ENCODE measurements at regions not wholly inside any gene's neighbourhood (a gene's known extent, or its start where the extent isn't known, plus 50 kb on each side); places are given as distances from the start of the nearest gene placed in this dataset.
A peak's percentile ranks its signal among the peaks of the same experiment; 100 is the strongest.

DNA sequence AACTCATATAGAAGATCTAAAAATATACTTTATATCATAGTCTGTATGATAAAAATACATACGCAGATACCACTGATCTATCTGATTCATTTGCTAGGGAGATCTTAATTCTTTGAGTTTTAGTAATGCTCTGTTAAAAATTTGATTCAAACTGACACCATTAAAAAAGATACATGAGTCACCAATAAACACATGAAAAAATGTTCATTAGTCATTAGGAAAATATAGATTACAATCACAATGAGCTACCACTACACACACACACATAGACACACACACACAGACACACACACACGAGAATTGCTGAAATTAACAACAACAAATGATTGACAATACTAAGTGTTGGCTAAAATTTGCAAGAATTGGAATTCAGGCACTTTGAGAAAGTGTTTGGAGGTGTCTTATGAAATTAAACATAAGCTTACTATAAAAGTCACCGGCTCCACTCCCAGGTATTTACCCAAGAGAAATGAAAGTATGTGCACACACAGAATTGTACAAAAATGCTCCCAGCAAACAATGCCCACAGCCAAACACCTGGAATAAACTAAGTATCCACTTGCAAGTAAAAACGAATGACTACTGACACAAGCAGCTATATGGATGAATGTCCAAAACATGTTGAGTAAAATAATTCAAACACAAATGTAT is 117.7 kb upstream of the GGTLC1 start:
- TF ChIP-seq EZH2 (IDR thresholded peaks at IDR 0.05; ENCODE audit: borderline replicate concordance, low read depth, low read length, poor library complexity, severe bottlenecking): no peak
- TF ChIP-seq, protein P1, sequence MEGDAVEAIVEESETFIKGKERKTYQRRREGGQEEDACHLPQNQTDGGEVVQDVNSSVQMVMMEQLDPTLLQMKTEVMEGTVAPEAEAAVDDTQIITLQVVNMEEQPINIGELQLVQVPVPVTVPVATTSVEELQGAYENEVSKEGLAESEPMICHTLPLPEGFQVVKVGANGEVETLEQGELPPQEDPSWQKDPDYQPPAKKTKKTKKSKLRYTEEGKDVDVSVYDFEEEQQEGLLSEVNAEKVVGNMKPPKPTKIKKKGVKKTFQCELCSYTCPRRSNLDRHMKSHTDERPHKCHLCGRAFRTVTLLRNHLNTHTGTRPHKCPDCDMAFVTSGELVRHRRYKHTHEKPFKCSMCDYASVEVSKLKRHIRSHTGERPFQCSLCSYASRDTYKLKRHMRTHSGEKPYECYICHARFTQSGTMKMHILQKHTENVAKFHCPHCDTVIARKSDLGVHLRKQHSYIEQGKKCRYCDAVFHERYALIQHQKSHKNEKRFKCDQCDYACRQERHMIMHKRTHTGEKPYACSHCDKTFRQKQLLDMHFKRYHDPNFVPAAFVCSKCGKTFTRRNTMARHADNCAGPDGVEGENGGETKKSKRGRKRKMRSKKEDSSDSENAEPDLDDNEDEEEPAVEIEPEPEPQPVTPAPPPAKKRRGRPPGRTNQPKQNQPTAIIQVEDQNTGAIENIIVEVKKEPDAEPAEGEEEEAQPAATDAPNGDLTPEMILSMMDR (conservative IDR thresholded peaks at IDR 0.05; ENCODE audit: low read depth, low read length): no peak
- peaks cover 3% of the 10 kb centered on the region for H3K27me3 ChIP-seq (replicated peaks; ENCODE audit: insufficient read depth, low read depth, low read length, poor library complexity)
- H3K27ac ChIP-seq (ENCODE audit: low read depth, low read length, poor library complexity, severe bottlenecking): no peak overlapping the region
- POLR2A ChIA-PET (ENCODE audit: low non-redundant PET): no interaction called here
- no TSS peak for BruUV-seq (replicated peaks)
- no peaks in the 10 kb centered on the region for H3K9me3 ChIP-seq (ENCODE audit: low read depth, low read length, poor library complexity, severe bottlenecking)
- no peak for DNase-seq (ENCODE audit: low spot score)
- CTCF ChIA-PET: no interaction called here
- H3K4me3 ChIP-seq (ENCODE audit: low read depth, low read length, poor library complexity, severe bottlenecking): no peak overlapping the region
- H3K4me1 ChIP-seq (ENCODE audit: insufficient read depth, low read length, poor library complexity, severe bottlenecking): peaks cover 6% of the 10 kb centered on the region
- intact Hi-C loops (cut with micrococcal nuclease; ENCODE audit: unreplicated experiment): no loop called here
- H3K36me3 ChIP-seq (ENCODE audit: insufficient read depth, low read length, poor library complexity, severe bottlenecking): no peaks in the 10 kb centered on the region

DNA sequence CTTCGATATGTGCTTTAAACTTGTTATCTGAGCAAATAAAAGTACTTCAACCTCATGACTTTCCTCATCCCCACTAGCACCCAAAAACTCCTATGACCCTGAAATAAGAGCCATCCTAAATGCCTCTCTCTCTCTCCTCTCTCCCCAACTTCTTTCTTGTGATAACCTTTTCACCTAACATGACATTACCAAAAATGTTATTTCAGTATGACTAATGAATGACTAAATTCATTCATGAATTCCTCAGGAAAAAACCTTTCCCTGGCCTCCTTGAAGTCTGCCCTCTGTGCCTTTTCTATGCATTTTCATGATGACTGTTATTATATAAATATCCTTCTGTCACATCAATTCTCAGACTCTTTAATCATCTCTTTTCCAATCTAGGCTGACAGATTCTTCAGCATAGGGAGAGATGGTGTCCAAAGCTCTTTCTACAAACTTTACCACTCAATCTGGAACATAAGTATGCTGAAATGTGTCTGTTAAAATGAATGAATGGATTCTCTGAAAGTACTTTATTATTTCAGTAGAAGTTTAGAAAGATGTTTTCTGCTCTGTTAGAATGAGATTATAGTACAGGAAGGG is 114.3 kb upstream of the GGTLC1 start:
- no TSS peak for BruUV-seq (replicated peaks)
- no peak overlapping the region for H3K27ac ChIP-seq (ENCODE audit: low read depth, low read length, poor library complexity, severe bottlenecking)
- no peaks in the 10 kb centered on the region for H3K36me3 ChIP-seq (ENCODE audit: insufficient read depth, low read length, poor library complexity, severe bottlenecking)
- no peak for DNase-seq (ENCODE audit: low spot score)
- no peak overlapping the region for H3K4me3 ChIP-seq (ENCODE audit: low read depth, low read length, poor library complexity, severe bottlenecking)
- no peaks in the 10 kb centered on the region for H3K9me3 ChIP-seq (ENCODE audit: low read depth, low read length, poor library complexity, severe bottlenecking)
- POLR2A ChIA-PET (ENCODE audit: low non-redundant PET): no interaction called here
- TF ChIP-seq EZH2 (IDR thresholded peaks at IDR 0.05; ENCODE audit: borderline replicate concordance, low read depth, low read length, poor library complexity, severe bottlenecking): no peak
- TF ChIP-seq, protein P1 (conservative IDR thresholded peaks at IDR 0.05; ENCODE audit: low read depth, low read length): no peak
- intact Hi-C loops (cut with micrococcal nuclease; ENCODE audit: unreplicated experiment): no loop called here
- H3K4me1 ChIP-seq (ENCODE audit: insufficient read depth, low read length, poor library complexity, severe bottlenecking): peaks cover 7% of the 10 kb centered on the region
- H3K27me3 ChIP-seq (replicated peaks; ENCODE audit: insufficient read depth, low read depth, low read length, poor library complexity): peaks cover 3% of the 10 kb centered on the region
- CTCF ChIA-PET: interaction anchor here (0.8 kb wide), 1 partner anchor 12 kb away, joined by 3 read pairs; no protein-coding TSS in a partner anchor

DNA sequence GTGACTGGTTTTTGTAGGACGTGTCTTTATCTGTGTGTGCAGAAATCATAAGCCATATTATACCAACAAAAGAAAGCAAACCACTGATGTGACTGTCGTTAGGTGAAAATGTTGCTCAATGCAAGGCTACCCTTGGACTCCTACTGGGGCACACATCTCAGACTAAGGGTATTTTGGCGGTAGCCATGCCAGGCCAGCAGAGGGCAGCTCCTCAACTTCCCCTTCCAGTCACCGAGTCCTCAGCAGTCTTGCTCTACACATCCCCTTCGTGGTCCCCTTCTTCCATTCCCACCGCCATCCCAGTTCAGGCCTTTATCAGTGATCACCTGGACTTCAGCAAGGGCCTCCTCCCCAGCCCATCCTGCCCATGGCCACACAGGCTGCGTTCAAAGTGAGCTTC is 113.7 kb upstream of the GGTLC1 start:
- CTCF ChIA-PET: interaction anchor here (0.8 to 0.9 kb wide), 2 partner anchors 13 to 816 kb away, joined by 3 read pairs; no protein-coding TSS in a partner anchor
- peak; percentile 51 for DNase-seq (ENCODE audit: low spot score)
- no peak overlapping the region for H3K27ac ChIP-seq (ENCODE audit: low read depth, low read length, poor library complexity, severe bottlenecking)

More for the DNA sequence above, 113.7 kb upstream of the GGTLC1 start:
- Histone ChIP-seq H3K4me3 (ENCODE audit: low read depth, low read length, poor library complexity, severe bottlenecking) (no peak overlapping the region), H3K27me3 (replicated peaks; ENCODE audit: insufficient read depth, low read depth, low read length, poor library complexity) (peaks cover 3% of the 10 kb centered on the region), H3K36me3 (ENCODE audit: insufficient read depth, low read length, poor library complexity, severe bottlenecking) (no peaks in the 10 kb centered on the region), H3K4me1 (ENCODE audit: insufficient read depth, low read length, poor library complexity, severe bottlenecking) (peaks cover 7% of the 10 kb centered on the region), H3K9me3 (ENCODE audit: low read depth, low read length, poor library complexity, severe bottlenecking) (no peaks in the 10 kb centered on the region)
- POLR2A ChIA-PET (ENCODE audit: low non-redundant PET): no interaction called here
- BruUV-seq (replicated peaks): no TSS peak
- TF ChIP-seq, protein P1 (conservative IDR thresholded peaks at IDR 0.05; ENCODE audit: low read depth, low read length): peak; percentile 59
- TF ChIP-seq EZH2 (IDR thresholded peaks at IDR 0.05; ENCODE audit: borderline replicate concordance, low read depth, low read length, poor library complexity, severe bottlenecking): no peak
- intact Hi-C loops (cut with micrococcal nuclease; ENCODE audit: unreplicated experiment): no loop called here

Measured in A673 (cell line).